ENCODE measurements at regions not wholly inside any gene's neighbourhood (a gene's known extent, or its start where the extent isn't known, plus 50 kb on each side); places are given as distances from the start of the nearest gene placed in this dataset.
"Not testable (repeated sequence)": the region's sequence is repeated elsewhere in the genome, so short reads cannot be mapped to it uniquely, and the experiment has no call there.

DNA sequence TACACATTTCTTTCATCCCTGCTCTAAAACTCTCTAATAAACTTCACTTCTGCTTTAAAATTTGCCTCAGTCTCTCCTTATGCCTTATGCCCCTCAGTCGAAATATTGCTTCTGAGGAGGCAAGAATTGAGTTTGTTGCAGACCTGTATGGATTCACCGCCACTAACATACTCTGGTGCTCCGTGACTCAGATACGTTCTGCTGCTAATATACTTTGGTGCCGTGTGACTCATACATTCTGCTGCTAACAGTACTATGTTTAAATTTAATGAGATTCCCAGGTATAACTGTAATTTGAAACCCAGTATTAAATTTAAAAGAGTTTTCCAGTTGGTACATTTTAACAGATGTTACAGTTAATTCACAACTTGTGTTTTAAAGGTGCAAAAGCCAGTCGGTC is 82.0 kb upstream of the TGIF2LX start:
- not testable (repeated sequence) for TF ChIP-seq POLR2A (IDR thresholded peaks at IDR 0.05)
- TF ChIP-seq, protein P1, sequence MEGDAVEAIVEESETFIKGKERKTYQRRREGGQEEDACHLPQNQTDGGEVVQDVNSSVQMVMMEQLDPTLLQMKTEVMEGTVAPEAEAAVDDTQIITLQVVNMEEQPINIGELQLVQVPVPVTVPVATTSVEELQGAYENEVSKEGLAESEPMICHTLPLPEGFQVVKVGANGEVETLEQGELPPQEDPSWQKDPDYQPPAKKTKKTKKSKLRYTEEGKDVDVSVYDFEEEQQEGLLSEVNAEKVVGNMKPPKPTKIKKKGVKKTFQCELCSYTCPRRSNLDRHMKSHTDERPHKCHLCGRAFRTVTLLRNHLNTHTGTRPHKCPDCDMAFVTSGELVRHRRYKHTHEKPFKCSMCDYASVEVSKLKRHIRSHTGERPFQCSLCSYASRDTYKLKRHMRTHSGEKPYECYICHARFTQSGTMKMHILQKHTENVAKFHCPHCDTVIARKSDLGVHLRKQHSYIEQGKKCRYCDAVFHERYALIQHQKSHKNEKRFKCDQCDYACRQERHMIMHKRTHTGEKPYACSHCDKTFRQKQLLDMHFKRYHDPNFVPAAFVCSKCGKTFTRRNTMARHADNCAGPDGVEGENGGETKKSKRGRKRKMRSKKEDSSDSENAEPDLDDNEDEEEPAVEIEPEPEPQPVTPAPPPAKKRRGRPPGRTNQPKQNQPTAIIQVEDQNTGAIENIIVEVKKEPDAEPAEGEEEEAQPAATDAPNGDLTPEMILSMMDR (IDR thresholded peaks at IDR 0.05): not testable (repeated sequence)
